Mesodermal cell (in vitro differentiated cells): ENCODE measurements at regions not wholly inside any gene's neighbourhood (a gene's known extent, or its start where the extent isn't known, plus 50 kb on each side); places are given as distances from the start of the nearest gene placed in this dataset.

Experiments used
- H3K27ac ChIP-seq: 2 replicates; pipeline ENCODE4 v1.7.0; 2013; ENCODE audit warnings: mild to moderate bottlenecking, low read depth, low read length, moderate library complexity; ENCODE audit not compliant: severe bottlenecking
- H3K36me3 ChIP-seq: 2 replicates; pipeline ENCODE4 v1.7.1; 2013; ENCODE audit warnings: mild to moderate bottlenecking, low read length, moderate library complexity; ENCODE audit not compliant: control insufficient read depth, insufficient read depth
- H3K4me1 ChIP-seq: one replicate; pipeline ENCODE4 v1.7.1; 2013; ENCODE audit warnings: mild to moderate bottlenecking, low read length; ENCODE audit not compliant: insufficient read depth, control insufficient read depth, poor library complexity, severe bottlenecking
- H3K4me3 ChIP-seq: 2 replicates; pipeline ENCODE4 v1.7.0; 2013; ENCODE audit warnings: low read length, control low read depth, mild to moderate bottlenecking; ENCODE audit not compliant: insufficient read depth, poor library complexity, severe bottlenecking; ENCODE audit errors: extremely low read depth
- H3K9me3 ChIP-seq: 2 replicates; pipeline ENCODE4 v1.7.1; 2013; ENCODE audit warnings: mild to moderate bottlenecking, low read length, moderate library complexity; ENCODE audit not compliant: control insufficient read depth
- WGBS, 2 experiments: methylation state at CpG; one replicate each; pipeline ENCODE4 v1.1.5; 2013; ENCODE audit warnings: missing lambda C conversion rate in 2 of 2; ENCODE audit not compliant: insufficient coverage in 2 of 2; 5-methylcytosine and 5-hydroxymethylcytosine counted together

GRCh38 chr1:243944429-243945160 is 94.6 kb upstream of the AKT3 start:
- Histone ChIP-seq H3K4me3 (no peak overlapping the region), H3K27ac (no peak overlapping the region), H3K9me3 (no peaks in the 10 kb centered on the region), H3K36me3 (no peaks in the 10 kb centered on the region), H3K4me1 (peaks cover 21% of the 10 kb centered on the region)
- 55 to 64% methylated on average over 13 to 15 of the region's 21 CpGs for WGBS, 2 experiments

GRCh38 chr1:243943671-243944428 is 93.8 kb upstream of the AKT3 start:
- no peaks in the 10 kb centered on the region for H3K9me3 ChIP-seq
- H3K4me1 ChIP-seq, result peaks cover 28% of the 10 kb centered on the region
- H3K4me3 ChIP-seq, result no peak overlapping the region
- H3K27ac ChIP-seq, result no peak overlapping the region
- 79 to 88% methylated on average over 7 to 9 of the region's 10 CpGs for WGBS, 2 experiments
- H3K36me3 ChIP-seq, result no peaks in the 10 kb centered on the region

- Histone ChIP-seq H3K4me1 (peaks cover 25% of the 10 kb centered on the region), H3K4me3 (no peak overlapping the region), H3K27ac (no peak overlapping the region), H3K36me3 (no peaks in the 10 kb centered on the region), H3K9me3 (no peaks in the 10 kb centered on the region)
- 92 to 94% methylated on average over 14 of the region's 18 CpGs for WGBS, 2 experiments
Measured at GRCh38 chr1:243942196-243943150, 92.4 kb upstream of the AKT3 start.

- Histone ChIP-seq H3K27ac (no peak overlapping the region), H3K4me1 (peaks cover 16% of the 10 kb centered on the region), H3K36me3 (no peaks in the 10 kb centered on the region), H3K9me3 (no peaks in the 10 kb centered on the region), H3K4me3 (no peak overlapping the region)
- WGBS, 2 experiments, result 88 to 97% methylated on average over 5 to 6 of the region's 6 CpGs
Measured at GRCh38 chr1:243940451-243940850, 90.4 kb upstream of the AKT3 start.

- Histone ChIP-seq H3K27ac (no peak overlapping the region), H3K9me3 (no peaks in the 10 kb centered on the region), H3K36me3 (no peaks in the 10 kb centered on the region), H3K4me1 (peaks cover 12% of the 10 kb centered on the region), H3K4me3 (no peak overlapping the region)
- 71 to 100% methylated on average over 2 of the region's 3 CpGs for WGBS, 2 experiments
Measured at GRCh38 chr1:243939167-243939848, 89.3 kb upstream of the AKT3 start.

GRCh38 chr1:243938208-243938607 is 88.2 kb upstream of the AKT3 start:
- Histone ChIP-seq H3K9me3 (no peaks in the 10 kb centered on the region), H3K4me1 (peaks cover 9% of the 10 kb centered on the region), H3K27ac (no peak overlapping the region), H3K4me3 (no peak overlapping the region), H3K36me3 (no peaks in the 10 kb centered on the region)
- WGBS, 2 experiments, result 100% methylated on average over 1 of the region's 3 CpGs; no CpG with 5 or more reads in 1 of the 2 experiments

GRCh38 chr1:243933495-243933894 is 83.5 kb upstream of the AKT3 start:
- WGBS, 2 experiments, result 95 to 98% methylated on average over 4 of the region's 4 CpGs
- Histone ChIP-seq H3K9me3 (no peaks in the 10 kb centered on the region), H3K36me3 (no peaks in the 10 kb centered on the region), H3K27ac (no peak overlapping the region), H3K4me3 (no peak overlapping the region), H3K4me1 (peaks cover 18% of the 10 kb centered on the region)

GRCh38 chr1:243931957-243932356 is 81.9 kb upstream of the AKT3 start:
- H3K4me3 ChIP-seq, result no peak overlapping the region
- H3K4me1 ChIP-seq, result peaks cover 27% of the 10 kb centered on the region
- H3K9me3 ChIP-seq, result no peaks in the 10 kb centered on the region
- no peak overlapping the region for H3K27ac ChIP-seq
- 86 to 96% methylated on average over 1 to 4 of the region's 4 CpGs for WGBS, 2 experiments
- no peaks in the 10 kb centered on the region for H3K36me3 ChIP-seq

- Histone ChIP-seq H3K4me1 (peaks cover 34% of the 10 kb centered on the region), H3K27ac (peak overlapping the region; percentile 86), H3K4me3 (no peak overlapping the region), H3K9me3 (no peaks in the 10 kb centered on the region), H3K36me3 (no peaks in the 10 kb centered on the region)
- 30 to 32% methylated on average over 20 of the region's 24 CpGs for WGBS, 2 experiments
Measured at GRCh38 chr1:243930822-243931671, 81.0 kb upstream of the AKT3 start.
